SU-DHL-6 (cell line): ENCODE measurements at regions not wholly inside any gene's neighbourhood (a gene's known extent, or its start where the extent isn't known, plus 50 kb on each side); places are given as distances from the start of the nearest gene placed in this dataset.

Experiments
- EZH2phosphoT487 ChIP-seq: fragments of 200-600 bp; sonication (generic), shearing (Covaris generic); conservative IDR thresholded peaks from 2 replicates; pipeline ENCODE4 v1.6.1; 2018; ENCODE audit warnings: mild to moderate bottlenecking, antibody characterized with exemption, low read length, moderate library complexity, mixed read lengths
- TF ChIP-seq, protein P1 (sequence below): fragments of 200-600 bp; sonication (generic); IDR thresholded peaks from one replicate; pipeline ENCODE4 v1.5.1; 2017; ENCODE audit warnings: antibody characterized with exemption, mild to moderate bottlenecking, low read length, moderate library complexity; ENCODE audit not compliant: insufficient read depth, poor library complexity, severe bottlenecking

- TF ChIP-seq, protein P1, sequence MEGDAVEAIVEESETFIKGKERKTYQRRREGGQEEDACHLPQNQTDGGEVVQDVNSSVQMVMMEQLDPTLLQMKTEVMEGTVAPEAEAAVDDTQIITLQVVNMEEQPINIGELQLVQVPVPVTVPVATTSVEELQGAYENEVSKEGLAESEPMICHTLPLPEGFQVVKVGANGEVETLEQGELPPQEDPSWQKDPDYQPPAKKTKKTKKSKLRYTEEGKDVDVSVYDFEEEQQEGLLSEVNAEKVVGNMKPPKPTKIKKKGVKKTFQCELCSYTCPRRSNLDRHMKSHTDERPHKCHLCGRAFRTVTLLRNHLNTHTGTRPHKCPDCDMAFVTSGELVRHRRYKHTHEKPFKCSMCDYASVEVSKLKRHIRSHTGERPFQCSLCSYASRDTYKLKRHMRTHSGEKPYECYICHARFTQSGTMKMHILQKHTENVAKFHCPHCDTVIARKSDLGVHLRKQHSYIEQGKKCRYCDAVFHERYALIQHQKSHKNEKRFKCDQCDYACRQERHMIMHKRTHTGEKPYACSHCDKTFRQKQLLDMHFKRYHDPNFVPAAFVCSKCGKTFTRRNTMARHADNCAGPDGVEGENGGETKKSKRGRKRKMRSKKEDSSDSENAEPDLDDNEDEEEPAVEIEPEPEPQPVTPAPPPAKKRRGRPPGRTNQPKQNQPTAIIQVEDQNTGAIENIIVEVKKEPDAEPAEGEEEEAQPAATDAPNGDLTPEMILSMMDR = peak; percentile 59
- no peak for TF ChIP-seq EZH2phosphoT487
Observed at GRCh38 chr2:121974897-121975661, 219.6 kb downstream of the TSN start.
